ENCODE measurements at regions not wholly inside any gene's neighbourhood (a gene's known extent, or its start where the extent isn't known, plus 50 kb on each side); places are given as distances from the start of the nearest gene placed in this dataset.

DNA sequence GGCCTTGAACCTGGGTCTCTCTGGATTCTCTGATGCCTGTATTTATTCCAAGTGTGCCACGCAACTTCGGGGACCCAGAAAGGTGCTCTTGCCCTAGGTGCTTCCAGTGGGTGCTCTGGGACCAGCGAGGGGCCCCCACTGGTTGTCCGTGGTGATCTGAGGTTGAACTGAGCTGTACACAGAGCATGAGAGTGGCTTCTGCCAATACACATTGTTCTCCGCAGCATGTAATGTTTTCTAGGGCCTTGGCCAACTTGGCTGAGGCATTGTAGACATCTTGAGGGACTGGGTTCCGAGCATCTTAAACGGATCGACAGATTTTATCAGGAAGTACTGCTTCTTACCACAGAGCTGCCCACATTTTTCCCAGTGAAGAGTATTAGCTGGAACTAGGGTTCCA, 117.9 kb downstream of the MTX3 start:
- no peak for ATAC-seq
- intact Hi-C loops (cut with DNase I, micrococcal nuclease) = no loop called here
- DNase-seq = no peak

- DNase-seq = no peak
- no peak for ATAC-seq
- intact Hi-C loops (cut with DNase I, micrococcal nuclease) = no loop called here
Measured at GRCh38 chr5:79872291-79872690, 118.8 kb downstream of the MTX3 start.

- intact Hi-C loops (cut with DNase I, micrococcal nuclease) = no loop called here
- ATAC-seq (no peak), DNase-seq (no peak)
Measured at GRCh38 chr5:79871364-79872120, 119.5 kb downstream of the MTX3 start.

GRCh38 chr5:79868163-79868670, 122.8 kb downstream of the MTX3 start:
- no peak for ATAC-seq
- intact Hi-C loops (cut with DNase I, micrococcal nuclease) = no loop called here
- DNase-seq = no peak

- DNase-seq = no peak
- intact Hi-C loops (cut with DNase I, micrococcal nuclease) = no loop called here
- ATAC-seq = no peak
Measured at GRCh38 chr5:79865579-79865978, 125.5 kb downstream of the MTX3 start.

- DNase-seq = no peak
- ATAC-seq = no peak
- intact Hi-C loops (cut with DNase I, micrococcal nuclease) = no loop called here
Measured at GRCh38 chr5:79864364-79864763, 126.7 kb downstream of the MTX3 start.

DNA sequence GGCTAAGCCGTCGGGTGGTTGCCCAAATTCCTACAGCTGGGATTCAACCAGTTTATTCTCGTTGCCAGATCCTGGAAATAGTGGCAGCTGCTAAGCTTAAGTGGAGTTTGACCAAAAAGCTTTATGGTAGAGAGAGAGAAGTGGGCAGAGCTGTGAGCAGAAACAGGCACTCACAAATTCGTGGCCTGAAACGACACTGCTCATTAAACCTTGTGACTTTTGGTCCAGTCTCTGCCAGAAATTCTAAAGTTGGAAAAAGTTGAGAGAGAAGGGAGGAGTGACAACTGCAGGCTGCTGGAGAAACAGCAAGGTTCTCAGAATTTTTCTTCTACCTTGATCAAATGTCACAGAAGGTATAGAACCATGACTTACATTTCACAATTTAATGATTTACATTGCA, 131.5 kb downstream of the MTX3 start:
- ATAC-seq (no peak), DNase-seq (no peak)
- intact Hi-C loops (cut with DNase I, micrococcal nuclease) = loop anchor here in 1 of 2 donors (10.0 kb wide), 1 partner anchor 155 kb away; no protein-coding TSS in a partner anchor

DNA sequence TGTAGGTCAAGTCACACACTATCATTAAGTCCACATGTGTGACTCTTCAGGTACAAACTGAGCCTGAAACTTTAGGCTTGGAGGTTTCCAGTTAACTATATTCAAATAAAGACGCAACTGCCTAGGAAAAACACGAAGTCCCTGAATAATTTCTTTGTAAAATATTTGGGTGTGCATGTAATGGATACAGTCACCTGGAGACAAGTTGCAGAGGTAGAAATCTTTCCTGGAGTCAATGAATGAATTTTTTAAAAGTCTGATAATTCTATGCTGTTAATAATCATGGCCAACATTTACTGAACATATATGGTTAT, 132.7 kb downstream of the MTX3 start:
- intact Hi-C loops (cut with DNase I, micrococcal nuclease) = loop anchor here in 1 of 2 donors (10.0 kb wide), 1 partner anchor 154 kb away; no protein-coding TSS in a partner anchor
- no peak for DNase-seq
- ATAC-seq = no peak

DNA sequence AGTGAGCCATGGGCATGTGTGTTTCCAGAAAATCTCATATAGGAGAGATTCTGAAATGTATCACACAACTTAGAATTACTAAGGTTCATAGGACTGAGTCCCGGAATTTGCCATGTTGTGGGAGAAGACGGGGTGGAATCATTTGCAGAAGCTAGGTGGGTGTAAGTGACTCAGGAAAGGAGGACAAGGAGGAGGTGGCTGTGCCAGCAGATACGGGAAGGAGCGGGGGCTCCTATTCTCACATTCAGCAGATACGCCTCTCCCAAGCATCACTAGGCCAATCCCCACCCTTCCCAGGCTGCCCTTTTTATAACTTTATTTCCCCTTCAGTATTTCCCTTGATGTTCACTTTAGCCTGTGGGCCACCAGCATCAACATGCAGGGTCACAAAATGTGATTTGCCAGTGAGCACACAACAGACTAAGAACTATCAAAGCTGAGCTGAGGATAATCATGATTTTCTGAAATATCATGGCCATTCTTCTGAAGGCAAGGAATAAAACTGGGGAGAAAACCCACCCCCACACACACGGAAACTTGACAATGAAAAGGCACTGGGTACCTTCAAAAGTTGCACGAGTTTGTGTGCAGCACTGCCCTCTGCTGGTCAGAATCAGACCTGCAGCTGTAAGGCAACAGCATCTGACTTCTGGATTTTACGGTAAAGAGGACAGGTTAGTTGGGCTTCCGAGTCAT, 133.2 kb downstream of the MTX3 start:
- peak; percentile 51 for ATAC-seq
- intact Hi-C loops (cut with DNase I, micrococcal nuclease) = loop anchor here in 1 of 2 donors (10.0 kb wide), 1 partner anchor 153 kb away; no protein-coding TSS in a partner anchor

GRCh38 chr5:79856456-79857055, 134.5 kb downstream of the MTX3 start:
- DNase-seq = no peak
- no peak for ATAC-seq
- intact Hi-C loops (cut with DNase I, micrococcal nuclease) = loop anchor here in 1 of 2 donors (10.0 kb wide), 1 partner anchor 152 kb away; no protein-coding TSS in a partner anchor

More for the DNA sequence above, 133.2 kb downstream of the MTX3 start:
- peak in 1 of 2 donors; percentile 79 for DNase-seq

DNA sequence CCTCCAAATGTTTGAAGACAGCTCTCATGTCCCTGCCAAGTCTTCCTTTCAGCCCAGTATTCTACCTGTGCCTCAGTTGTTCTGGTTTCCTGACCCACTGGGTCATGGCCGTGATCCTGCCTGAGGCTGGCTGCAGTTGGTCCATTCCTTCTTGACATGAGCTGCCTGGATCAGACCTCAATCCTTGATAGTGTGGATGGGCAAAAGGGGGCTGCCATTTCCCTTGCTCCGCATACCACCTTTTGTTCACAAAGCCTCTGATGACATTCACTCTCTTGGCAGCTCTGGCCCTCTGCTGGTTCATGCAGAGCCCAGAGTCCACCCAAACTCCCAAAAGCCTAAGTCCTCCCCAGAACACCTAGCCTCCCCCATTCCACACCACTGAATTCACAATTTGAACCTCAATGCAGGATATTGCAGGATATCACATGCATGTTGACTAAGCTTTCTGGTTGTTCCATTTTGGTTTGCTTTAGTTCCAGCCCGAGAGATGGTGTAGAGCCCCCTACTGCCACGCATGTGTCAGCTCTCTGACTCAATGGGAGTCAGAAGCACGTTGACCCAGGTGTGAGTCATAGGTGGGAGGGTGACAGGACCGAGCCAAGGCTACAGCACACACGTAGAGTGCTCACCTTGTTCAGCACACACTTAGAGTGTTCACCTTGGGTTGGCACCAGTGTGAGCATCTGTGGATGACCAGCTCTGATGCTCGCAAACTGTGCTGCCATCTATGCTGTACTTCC, 137.2 kb downstream of the MTX3 start:
- no peak for ATAC-seq
- intact Hi-C loops (cut with DNase I, micrococcal nuclease) = loop anchor here in 1 of 2 donors (10.0 kb wide), 1 partner anchor 149 kb away; no protein-coding TSS in a partner anchor
- no peak for DNase-seq

- no peak for ATAC-seq
- DNase-seq = no peak
- intact Hi-C loops (cut with DNase I, micrococcal nuclease) = loop anchor here in 1 of 2 donors (10.0 kb wide), 1 partner anchor 148 kb away; no protein-coding TSS in a partner anchor
Measured at GRCh38 chr5:79853028-79853427, 138.0 kb downstream of the MTX3 start.

DNA sequence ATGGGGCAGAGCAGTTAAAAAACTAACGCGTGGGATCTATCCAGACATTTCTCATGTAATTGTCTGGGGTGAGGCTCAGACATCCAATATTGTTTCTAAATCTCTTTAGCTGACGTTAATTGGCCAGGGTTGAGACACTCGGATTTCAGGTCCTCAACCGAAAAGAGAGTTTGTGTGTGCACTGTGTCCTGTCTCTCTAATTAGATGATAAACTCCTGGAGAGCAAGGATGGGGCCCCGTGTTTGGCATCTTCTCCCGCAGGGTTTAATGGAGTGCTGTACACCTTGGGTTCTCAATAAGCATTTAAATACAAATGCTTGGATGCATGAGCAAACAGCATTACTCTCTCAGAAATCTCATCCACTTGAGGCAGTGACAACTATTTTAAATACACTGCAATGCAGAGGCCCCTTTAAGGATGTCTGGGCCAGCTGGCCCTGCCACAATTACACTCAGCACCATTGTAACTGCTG, 139.6 kb downstream of the MTX3 start:
- intact Hi-C loops (cut with DNase I, micrococcal nuclease) = loop anchor here in 1 of 2 donors (10.0 kb wide), 1 partner anchor 147 kb away; no protein-coding TSS in a partner anchor
- ATAC-seq = no peak

DNA sequence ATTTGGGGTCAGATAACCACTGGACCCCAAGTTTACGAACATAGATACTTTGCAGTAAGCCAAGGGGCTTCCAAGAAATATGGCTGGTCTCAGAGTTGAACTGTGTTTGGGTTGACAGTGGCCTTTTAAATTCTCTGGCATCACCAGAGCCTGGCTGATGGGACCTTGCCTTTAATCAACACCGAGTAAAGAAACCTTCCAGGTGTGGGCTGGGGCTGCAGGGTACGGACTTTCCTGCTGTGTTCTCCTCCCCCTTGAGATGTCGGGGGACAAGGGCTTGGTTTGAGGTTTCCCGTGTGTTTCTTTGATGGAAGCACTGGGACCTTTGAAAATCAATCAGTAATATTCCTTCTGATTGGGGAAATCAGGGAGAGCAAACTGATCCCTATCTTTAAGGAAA, 140.1 kb downstream of the MTX3 start:
- intact Hi-C loops (cut with DNase I, micrococcal nuclease) = loop anchor here in 1 of 2 donors (10.0 kb wide), 1 partner anchor 146 kb away; no protein-coding TSS in a partner anchor
- DNase-seq (no peak), ATAC-seq (no peak)

More for the DNA sequence above, 139.6 kb downstream of the MTX3 start:
- DNase-seq = no peak

- intact Hi-C loops (cut with DNase I, micrococcal nuclease) = loop anchor here in 1 of 2 donors (10.0 kb wide), 1 partner anchor 146 kb away; no protein-coding TSS in a partner anchor
- ATAC-seq (no peak), DNase-seq (peak in 1 of 2 donors; percentile 39)
Measured at GRCh38 chr5:79850316-79850822, 140.7 kb downstream of the MTX3 start.

- no peak for ATAC-seq
- intact Hi-C loops (cut with DNase I, micrococcal nuclease) = loop anchor here in 1 of 2 donors (10.0 kb wide), 1 partner anchor 145 kb away; no protein-coding TSS in a partner anchor
- DNase-seq = no peak
Measured at GRCh38 chr5:79849486-79850315, 141.4 kb downstream of the MTX3 start.
